Fibroblast of upper back skin (primary cell): ENCODE measurements at regions not wholly inside any gene's neighbourhood (a gene's known extent, or its start where the extent isn't known, plus 50 kb on each side); places are given as distances from the start of the nearest gene placed in this dataset.

Experiments
- DNase-seq: peaks from one replicate; pipeline ENCODE4 v3.0.0-alpha.2; 2013

GRCh38 chr10:118500477-118501104, 94.9 kb downstream of the PRLHR start:
- DNase-seq = no peak

GRCh38 chr10:118499186-118499585, 96.3 kb downstream of the PRLHR start:
- no peak for DNase-seq

DNA sequence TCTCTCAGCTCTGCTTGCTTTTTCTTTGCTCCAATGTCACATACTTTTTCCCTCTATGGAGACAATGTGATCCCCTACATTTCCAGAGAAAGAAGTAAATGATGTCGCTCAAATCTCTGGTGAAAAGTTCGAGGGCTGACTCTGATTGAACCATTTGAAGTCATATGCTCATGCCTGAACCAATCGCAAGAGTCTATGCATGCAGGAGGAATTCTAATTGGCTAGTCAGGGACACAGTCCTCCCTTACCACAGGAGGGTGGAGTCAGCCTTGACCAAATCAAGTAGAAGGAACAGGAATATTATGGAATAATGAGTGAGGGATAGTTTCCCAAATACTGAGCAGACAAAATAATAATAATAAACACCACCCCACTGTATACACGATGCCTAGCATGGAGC, 96.8 kb downstream of the PRLHR start:
- DNase-seq = no peak

DNA sequence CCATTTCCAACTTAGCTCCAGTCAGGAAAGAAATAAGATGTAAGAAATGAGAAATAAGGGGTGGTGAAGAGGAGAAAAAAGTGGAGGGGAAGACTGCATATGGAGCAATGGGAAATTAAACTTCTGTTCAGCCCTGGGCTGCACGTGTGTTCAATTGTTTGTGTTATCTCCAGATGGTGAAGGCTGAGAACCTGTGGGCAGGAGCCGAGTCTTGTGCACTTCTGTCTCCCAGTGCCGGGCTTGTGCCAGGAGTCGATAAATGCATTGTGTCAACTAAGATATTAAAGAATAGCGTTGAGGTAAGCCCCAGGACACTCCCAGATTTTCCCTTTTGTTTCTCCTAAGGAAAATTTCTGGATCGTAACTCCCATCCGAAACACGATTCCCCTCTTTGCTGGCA, 98.2 kb downstream of the PRLHR start:
- no peak for DNase-seq

- DNase-seq = no peak
Measured at GRCh38 chr10:118496525-118496924, 98.9 kb downstream of the PRLHR start.

DNA sequence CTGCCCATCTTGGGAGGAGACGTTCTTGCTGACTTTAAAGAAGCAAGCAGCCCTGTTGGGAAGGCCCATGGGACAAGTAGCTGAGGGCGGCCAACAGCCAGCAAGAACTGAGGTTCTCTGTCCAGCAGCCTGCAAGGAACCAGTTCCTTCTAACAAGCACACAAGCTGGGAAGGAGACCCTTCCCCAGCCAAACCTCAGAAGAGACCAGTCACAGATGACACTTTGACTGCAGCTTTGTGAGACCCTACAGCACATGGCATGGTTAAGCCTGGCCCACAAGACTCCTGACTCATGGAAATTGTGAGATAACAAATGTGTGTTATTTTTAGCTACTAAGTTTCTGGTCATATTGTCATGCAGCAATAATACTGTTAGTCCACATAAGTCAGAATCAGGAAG, 99.9 kb downstream of the PRLHR start:
- DNase-seq = peak; percentile 26

DNA sequence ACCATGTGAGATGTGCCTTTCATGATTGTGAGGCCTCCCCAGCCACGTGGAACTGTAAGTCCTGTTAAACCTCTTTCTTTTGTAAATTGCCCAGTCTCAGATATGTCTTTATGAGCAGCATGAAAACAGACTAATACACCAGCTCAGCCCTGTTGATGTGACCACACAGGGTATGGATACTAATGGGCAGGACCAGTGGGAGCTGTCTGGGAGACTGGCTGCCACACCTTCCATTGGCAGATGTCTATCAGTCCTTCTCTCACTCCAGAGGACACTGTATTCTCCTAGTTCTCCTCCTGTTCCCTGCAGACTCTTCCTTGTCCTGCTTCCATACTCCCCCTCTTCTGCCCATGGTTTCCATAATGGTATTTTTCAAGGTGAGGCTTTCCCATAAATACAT, 104.4 kb downstream of the PRLHR start:
- DNase-seq = no peak

DNA sequence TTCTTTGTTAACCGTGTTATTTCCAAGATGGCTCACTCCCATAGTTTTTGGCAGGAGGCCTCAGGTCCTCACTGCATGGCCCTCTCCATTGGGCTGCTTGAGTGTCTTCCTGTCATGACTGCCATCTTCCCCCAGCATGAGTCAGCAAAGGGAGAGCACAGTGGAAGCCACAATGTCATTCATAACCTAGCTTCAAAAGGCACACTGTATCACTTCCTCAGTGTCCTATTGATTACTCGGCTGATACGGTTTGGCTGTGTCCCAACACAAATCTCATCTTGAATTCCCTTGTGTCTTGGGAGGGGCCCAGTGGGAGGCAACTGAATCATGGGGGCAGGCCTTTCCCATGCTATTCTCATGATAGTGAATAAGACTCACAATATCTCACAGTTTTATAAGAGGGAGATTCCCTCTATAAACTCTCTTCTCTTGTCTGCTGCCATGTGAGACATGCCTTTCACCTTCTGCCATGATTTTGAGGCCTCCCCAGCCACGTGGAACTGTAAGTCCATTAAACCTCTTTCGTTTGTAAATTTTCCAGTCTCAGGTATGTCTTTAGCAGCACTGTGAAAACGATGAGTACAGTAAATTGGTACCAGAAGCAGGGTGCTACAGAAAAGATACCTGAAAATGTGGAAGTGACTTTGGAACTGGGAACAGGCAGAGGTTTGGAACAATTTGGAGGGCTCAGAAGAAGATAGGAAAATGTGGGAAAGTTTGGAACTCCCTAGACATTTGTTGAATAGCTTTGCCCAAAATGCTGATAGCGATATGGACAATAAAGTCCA, 106.5 kb downstream of the PRLHR start:
- DNase-seq = no peak

DNA sequence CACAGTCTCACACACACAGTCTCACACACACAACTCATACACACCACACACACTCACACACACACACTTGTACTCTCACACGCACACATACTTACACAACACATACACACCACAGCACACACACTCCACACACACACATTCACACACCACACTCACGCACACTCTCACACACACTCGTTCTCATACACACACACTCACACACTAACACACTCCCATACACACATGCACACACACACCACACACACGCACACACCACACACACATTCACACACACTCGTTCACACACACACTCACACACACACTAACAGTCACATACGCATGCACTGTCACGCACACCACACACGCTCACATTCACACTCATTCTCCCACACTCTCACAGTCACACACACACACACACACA, 109.8 kb downstream of the PRLHR start:
- DNase-seq = no peak

DNA sequence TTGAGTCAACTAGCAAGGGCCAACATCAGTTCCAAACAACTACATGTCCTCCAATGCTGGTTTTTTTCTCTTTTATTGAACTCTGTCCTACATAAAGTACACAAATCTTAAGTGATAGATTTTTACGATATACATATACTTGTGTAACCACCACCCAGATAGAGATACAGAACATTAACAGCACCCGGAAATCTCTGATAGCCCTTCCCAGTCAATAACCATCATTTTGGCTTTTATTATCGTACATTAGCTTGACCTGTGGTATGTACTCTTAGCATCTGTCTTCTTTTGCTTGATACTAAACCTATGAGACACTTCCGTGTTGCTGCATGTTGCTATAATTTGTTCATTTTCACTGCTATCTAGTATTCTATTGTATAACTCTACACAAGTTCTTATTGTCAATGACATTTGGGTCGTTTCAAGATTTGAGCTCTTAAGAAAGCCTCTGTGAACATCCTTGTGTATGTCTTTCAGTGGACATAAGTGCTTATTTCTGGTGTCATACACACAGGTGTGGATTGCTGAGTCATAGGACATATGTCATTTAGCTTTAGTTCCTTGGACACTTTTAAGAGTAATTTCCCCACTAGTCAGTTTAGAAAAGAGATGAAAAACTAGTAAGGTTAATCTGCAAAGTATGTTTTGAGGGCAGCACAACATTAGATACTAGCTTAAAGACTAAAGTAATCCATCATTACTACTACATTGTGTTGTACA, 111.1 kb downstream of the PRLHR start:
- no peak for DNase-seq

- no peak for DNase-seq
Measured at GRCh38 chr10:118483496-118483895, 112.0 kb downstream of the PRLHR start.

- no peak for DNase-seq
Measured at GRCh38 chr10:118482393-118483331, 112.8 kb downstream of the PRLHR start.

DNA sequence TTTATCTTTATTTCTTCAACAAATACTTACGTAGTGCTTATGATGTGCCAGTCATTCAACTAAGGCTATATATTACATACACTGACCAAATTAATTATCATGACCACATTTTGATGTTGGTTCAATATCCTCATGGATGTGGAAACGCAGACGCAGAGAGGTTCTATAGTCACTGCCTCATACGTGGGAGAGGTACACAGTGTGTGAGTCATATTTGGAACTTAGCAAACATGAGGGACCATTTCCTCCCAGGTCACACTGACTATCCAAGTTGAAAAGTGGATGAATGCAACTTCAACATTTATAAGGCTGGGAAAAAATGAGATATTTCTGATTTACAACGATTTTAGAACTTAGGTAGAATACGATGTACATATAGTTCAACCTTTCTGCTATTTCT, 113.6 kb downstream of the PRLHR start:
- no peak for DNase-seq

DNA sequence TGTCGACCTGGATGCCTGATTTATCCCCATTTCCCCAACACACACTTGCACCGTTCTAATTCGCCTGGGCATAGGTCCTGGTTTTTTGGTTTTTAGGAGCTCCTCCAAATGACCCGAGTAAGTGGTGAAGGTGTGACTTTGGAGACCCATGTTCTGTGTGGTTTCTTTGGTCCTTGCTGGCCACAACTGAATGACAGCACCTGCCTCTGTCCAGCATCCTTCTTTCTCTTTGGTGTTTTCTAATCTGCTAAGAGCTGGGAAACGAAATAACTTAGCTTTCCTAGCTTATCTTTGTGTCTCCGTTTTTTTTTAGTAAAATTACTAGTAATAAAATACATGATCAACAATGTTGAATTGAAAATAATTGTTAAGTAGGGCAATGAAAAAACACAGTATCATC, 120.2 kb downstream of the PRLHR start:
- no peak for DNase-seq

DNA sequence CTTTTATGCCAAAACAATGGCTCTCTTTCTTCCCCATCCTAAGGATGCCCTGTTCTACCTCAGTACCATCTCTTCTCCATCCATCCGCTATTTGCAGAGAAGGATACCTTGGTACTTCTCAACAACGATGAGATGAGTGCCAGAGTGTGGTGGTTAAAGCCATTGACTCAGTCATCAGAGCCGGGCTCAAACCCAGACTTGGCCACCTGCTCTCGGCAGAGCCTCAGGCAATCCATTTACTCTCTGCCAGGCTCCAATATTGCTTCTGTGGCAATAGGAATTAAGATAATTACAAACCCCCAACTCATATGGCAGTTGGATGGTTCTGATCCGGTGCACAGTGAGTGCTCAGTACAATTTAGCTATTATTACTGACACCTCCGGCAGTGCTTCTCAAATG, 121.3 kb downstream of the PRLHR start:
- no peak for DNase-seq

DNA sequence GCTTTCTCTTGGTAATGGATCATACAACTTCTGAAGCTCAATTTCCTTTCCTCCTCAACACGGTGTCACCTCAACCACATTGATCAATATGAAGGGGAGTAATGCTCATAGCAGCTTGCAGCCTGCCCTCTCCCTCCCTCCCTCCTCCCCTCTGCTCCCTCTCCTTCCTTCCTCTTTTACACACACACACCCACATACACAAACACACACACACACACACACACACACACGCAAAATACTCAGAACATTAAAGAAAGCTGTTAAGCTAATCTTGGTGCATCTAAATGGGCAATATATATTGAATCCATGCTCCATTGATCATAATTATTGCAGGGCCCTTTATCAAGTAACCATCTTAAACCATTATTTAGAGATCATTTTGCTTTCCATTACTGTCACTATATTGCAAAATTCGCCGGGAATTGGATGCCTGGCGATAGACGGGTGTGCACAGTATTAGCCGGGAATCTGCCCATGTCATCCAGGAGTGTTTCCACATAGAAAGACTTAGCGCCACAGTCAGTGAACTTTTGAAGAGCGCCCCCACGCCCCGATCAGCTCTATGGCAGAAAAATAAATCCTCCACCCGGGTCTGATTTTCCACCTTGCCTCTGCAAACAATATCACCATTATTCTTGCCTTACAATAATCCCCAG, 122.0 kb downstream of the PRLHR start:
- DNase-seq = no peak

- DNase-seq = peak; percentile 37
Measured at GRCh38 chr10:118472415-118473304, 122.8 kb downstream of the PRLHR start.

DNA sequence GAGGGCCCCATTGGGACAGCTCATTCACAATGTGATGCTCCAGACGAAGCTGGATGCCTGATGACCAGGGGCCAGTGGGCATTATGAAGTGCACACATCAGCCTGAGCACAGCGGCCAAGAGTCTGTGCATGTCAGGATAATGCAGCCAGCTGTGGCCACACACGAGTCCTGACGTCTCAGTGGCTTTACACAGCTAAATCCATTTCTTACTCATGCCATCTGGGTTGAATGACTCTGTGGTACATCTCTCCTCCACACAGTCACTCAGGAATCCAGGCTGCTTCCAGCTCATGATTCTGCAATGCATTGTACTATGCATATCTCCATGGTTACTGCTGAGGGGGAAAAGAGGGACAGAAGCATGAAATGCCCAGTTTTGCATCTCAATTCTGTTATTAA, 123.6 kb downstream of the PRLHR start:
- DNase-seq = peak; percentile 81

DNA sequence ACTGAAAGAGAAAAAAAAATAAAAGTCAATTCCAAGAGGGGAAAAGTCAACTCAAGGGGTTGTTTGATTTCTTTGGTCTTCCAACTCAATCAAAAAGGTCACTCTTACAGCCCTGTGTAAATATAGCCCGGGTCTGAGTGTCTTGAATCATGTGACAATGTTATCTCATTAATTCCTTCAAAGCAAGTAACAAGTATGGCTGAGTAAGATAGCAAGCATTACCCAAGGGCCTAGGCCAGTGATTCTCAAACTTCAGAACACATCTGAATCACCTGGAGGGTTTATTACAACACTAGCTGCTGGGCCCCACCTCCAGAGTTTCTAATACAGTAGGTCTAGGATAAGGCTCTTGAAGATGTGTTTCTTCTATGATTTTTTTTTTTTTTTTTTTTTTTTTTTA, 125.0 kb downstream of the PRLHR start:
- DNase-seq = no peak

DNA sequence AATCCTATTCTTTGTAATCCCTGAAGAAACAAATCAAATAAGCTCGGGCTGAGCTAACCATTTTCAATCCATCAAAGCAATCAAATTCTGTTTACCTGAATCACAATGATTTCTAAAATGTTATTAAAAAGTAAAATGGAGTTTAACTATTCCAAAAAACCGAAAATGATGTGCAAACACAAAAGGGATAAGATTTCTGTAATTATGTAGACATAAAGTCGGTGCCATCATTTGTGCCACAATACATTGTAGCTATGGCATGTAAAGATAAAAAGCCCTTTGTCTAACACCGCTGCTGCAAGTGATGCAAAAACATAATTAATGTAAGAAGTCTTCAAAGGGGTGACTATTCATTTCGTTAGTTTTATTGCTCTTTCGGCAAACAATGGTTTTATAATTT, 125.1 kb upstream of the FAM204A start:
- DNase-seq = no peak

DNA sequence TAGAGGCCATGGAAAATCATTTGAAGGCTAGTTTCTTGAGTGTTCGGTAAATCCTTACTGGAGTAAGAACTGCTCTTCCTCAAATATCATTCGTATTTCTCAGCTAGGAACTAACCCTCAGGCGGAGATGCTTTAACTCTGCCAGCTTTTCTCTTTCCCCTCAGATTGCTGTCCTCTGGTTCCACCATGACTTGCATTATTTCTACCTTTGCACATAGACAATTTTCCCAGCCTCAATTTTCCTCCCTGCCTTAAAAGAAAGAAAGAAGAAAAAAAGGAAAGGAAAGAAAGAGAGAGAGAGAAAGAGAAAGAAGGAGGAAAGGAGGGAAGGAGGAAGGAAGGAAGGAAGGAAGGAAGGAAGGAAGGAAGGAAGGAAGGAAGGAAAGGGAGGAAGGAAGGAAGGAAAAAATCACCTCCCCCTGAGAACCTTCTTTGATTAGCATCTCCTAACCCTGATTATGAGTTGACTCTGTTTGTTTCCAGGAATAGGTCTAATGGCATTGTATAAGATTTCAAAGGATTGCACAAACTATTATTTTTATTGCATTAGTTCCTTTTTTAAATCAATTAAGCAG, 123.3 kb upstream of the FAM204A start:
- DNase-seq = no peak
